IMR-90 (cell line): ENCODE measurements at regions not wholly inside any gene's neighbourhood (a gene's known extent, or its start where the extent isn't known, plus 50 kb on each side); places are given as distances from the start of the nearest gene placed in this dataset.
"Not testable (repeated sequence)": the region's sequence is repeated elsewhere in the genome, so short reads cannot be mapped to it uniquely, and the experiment has no call there.

ENCODE experiments used
- ATAC-seq: fragments of 200-7000 bp; cut with Tn5 transposase; 2 replicates; pipeline ENCODE4 v1.9.1; 2020; ENCODE audit warnings: low read depth, mild to moderate bottlenecking, moderate library complexity
- BruUV-seq: library from RNA; stranded (reverse); fragments of 400-500 nt; replicated peaks from 2 replicates; lab custom pipeline; 2021; lab: Mats Ljungman, UMichigan
- CTCF ChIA-PET: fragments of 300-600 bp; formaldehyde crosslinking; extraction: SDS; loops from one replicate; lab custom pipeline; 2021; ENCODE audit warnings: antibody characterized with exemption; lab: Yijun Ruan, JAX
- POLR2A ChIA-PET: fragments of 300-600 bp; sonication (Branson Sonifier 250); formaldehyde crosslinking; loops from one replicate; lab custom pipeline; 2022; ENCODE audit warnings: antibody characterized with exemption; ENCODE audit not compliant: unreplicated experiment; lab: Charles Lee
- DNase-seq: peaks from one replicate; pipeline ENCODE4 v3.0.0; 2013
- H2AFZ ChIP-seq: replicated peaks from 2 replicates; pipeline ENCODE3; 2013; ENCODE audit warnings: low read length, mild to moderate bottlenecking; ENCODE audit not compliant: poor library complexity
- H2AK5ac ChIP-seq: 2 replicates; pipeline ENCODE4 v1.6.1; 2013; ENCODE audit warnings: low read depth, low read length, inconsistent platforms
- H2AK9ac ChIP-seq: replicated peaks from 2 replicates; pipeline ENCODE3; 2013; ENCODE audit warnings: mild to moderate bottlenecking, low read depth, low read length, moderate library complexity; ENCODE audit not compliant: poor library complexity
- H2BK120ac ChIP-seq: 2 replicates; pipeline ENCODE4 v1.6.1; 2013; ENCODE audit warnings: low read depth, low read length, inconsistent platforms
- H2BK15ac ChIP-seq: 3 replicates; pipeline ENCODE4 v1.6.1; 2013; ENCODE audit warnings: low read depth, low read length, inconsistent platforms
- H2BK20ac ChIP-seq: 2 replicates; pipeline ENCODE4 v1.6.1; 2013; ENCODE audit warnings: low read depth, mild to moderate bottlenecking, inconsistent platforms, low read length, moderate library complexity
- H2BK5ac ChIP-seq: 2 replicates; pipeline ENCODE4 v1.6.1; 2013; ENCODE audit warnings: mild to moderate bottlenecking, low read depth, low read length, inconsistent platforms; ENCODE audit not compliant: poor library complexity, severe bottlenecking
- H3K14ac ChIP-seq: replicated peaks from 2 replicates; pipeline ENCODE4 v1.6.1; 2013; ENCODE audit warnings: low read depth, low read length, inconsistent platforms
- H3K18ac ChIP-seq: 2 replicates; pipeline ENCODE4 v1.6.1; 2013; ENCODE audit warnings: low read depth, low read length, control low read depth
- H3K23ac ChIP-seq: 2 replicates; pipeline ENCODE4 v1.6.1; 2013; ENCODE audit warnings: low read depth, low read length, inconsistent platforms
- H3K27ac ChIP-seq: 2 replicates; pipeline ENCODE4 v1.5.1; 2013; ENCODE audit warnings: mild to moderate bottlenecking, control low read depth, low read length; ENCODE audit not compliant: insufficient read depth
- H3K27me3 ChIP-seq: 2 replicates; pipeline ENCODE4 v1.6.1; 2013; ENCODE audit warnings: low read length; ENCODE audit not compliant: control insufficient read depth, insufficient read depth
- H3K36me3 ChIP-seq: 2 replicates; pipeline ENCODE4 v1.6.1; 2013; ENCODE audit warnings: low read length, mixed read lengths; ENCODE audit not compliant: control insufficient read depth, insufficient read depth
- H3K4ac ChIP-seq: 2 replicates; pipeline ENCODE4 v1.6.1; 2013; ENCODE audit warnings: low read depth, low read length, inconsistent platforms
- H3K4me1 ChIP-seq: 2 replicates; pipeline ENCODE4 v1.6.1; 2013; ENCODE audit warnings: low read length, mixed read lengths; ENCODE audit not compliant: control insufficient read depth, insufficient read depth
- H3K4me2 ChIP-seq: 2 replicates; pipeline ENCODE4 v1.6.1; 2013; ENCODE audit warnings: low read depth, mild to moderate bottlenecking, control low read depth, low read length, moderate library complexity
- H3K4me3 ChIP-seq: 2 replicates; pipeline ENCODE4 v1.5.1; 2013; ENCODE audit warnings: low read depth, mild to moderate bottlenecking, control low read depth, low read length, moderate library complexity; ENCODE audit not compliant: insufficient read depth
- H3K56ac ChIP-seq: 2 replicates; pipeline ENCODE4 v1.6.1; 2013; ENCODE audit warnings: low read length, inconsistent platforms; ENCODE audit not compliant: insufficient read depth; ENCODE audit errors: extremely low read depth
- H3K79me1 ChIP-seq, 2 experiments: 2 replicates each; pipeline ENCODE4 v1.6.1; 2013; ENCODE audit warnings: low read length in 2 of 2, inconsistent platforms in 1 of 2, low read depth in 1 of 2
- H3K9ac ChIP-seq: 2 replicates; pipeline ENCODE4 v1.6.1; 2013; ENCODE audit warnings: low read depth, low read length, control low read depth
- H3K9me1 ChIP-seq: 2 replicates; pipeline ENCODE4 v1.6.1; 2013; ENCODE audit warnings: low read length, inconsistent platforms; ENCODE audit not compliant: insufficient read depth
- H3K9me3 ChIP-seq: 2 replicates; pipeline ENCODE4 v1.6.1; 2013; ENCODE audit warnings: low read length; ENCODE audit not compliant: control insufficient read depth, insufficient read depth
- H4K20me1 ChIP-seq: 2 replicates; pipeline ENCODE4 v1.6.1; 2013; ENCODE audit warnings: low read length, inconsistent platforms; ENCODE audit not compliant: insufficient read depth
- H4K5ac ChIP-seq: 2 replicates; pipeline ENCODE4 v1.6.1; 2013; ENCODE audit warnings: mild to moderate bottlenecking, low read depth, low read length, control low read depth
- H4K8ac ChIP-seq, 2 experiments: 2 replicates each; pipeline ENCODE4 v1.6.1; 2013; ENCODE audit warnings: low read depth in 2 of 2, low read length in 2 of 2, control low read depth in 1 of 2, inconsistent platforms in 1 of 2
- H4K91ac ChIP-seq: 2 replicates; pipeline ENCODE4 v1.6.1; 2013; ENCODE audit warnings: low read depth, low read length, inconsistent platforms; ENCODE audit not compliant: insufficient read depth
- WGBS, 2 experiments: methylation state at CpG; one replicate each; pipeline versions ENCODE4 v1.1.5 to v1.1.7; 2013; ENCODE audit warnings: missing lambda C conversion rate in 2 of 2; ENCODE audit not compliant: insufficient read length in 1 of 2; ENCODE audit errors: extremely low coverage in 2 of 2; 5-methylcytosine and 5-hydroxymethylcytosine counted together
- dilution Hi-C: fragments of 300-500 bp; cut with HindIII; formaldehyde crosslinking; loops from one replicate; pipeline ENCODE4 v1.14.3; 2018; ENCODE audit warnings: low sequenced_read_pairs; ENCODE audit not compliant: unreplicated experiment
- in situ Hi-C: fragments of 300-500 bp; cut with MboI; formaldehyde crosslinking; loops from 3 replicates; pipeline ENCODE4 v1.14.3; 2019; ENCODE audit warnings: low sequenced_read_pairs, inconsistent platforms, mixed read lengths
- intact Hi-C: fragments of 100-400 bp; cut with micrococcal nuclease; formaldehyde crosslinking; loops from 2 replicates; pipeline ENCODE4 v1.10.0; 2022

DNA sequence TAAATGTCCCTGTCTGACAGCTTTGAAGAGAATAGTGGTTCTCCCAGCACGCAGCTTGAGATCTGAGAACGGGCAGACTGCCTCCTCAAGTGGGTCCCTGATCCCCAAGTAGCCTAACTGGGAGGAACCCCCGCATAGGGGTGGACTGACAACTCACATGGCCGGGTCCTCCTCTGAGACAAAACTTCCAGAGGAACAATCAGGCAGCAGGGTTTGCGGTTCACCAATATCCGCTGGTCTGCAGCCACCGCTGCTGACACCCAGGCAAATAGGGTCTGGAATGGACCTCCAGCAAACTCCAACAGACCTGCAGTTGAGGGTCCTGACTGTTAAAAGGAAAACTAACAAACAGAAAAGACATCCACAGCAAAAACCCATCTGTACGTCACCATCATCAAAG, 106.5 kb downstream of the TPBG start:
- ATAC-seq, intact Hi-C loops, dilution Hi-C loops, H3K9me1 ChIP-seq, H2BK20ac ChIP-seq, H2BK5ac ChIP-seq, H3K14ac ChIP-seq, H2AK5ac ChIP-seq, H3K4me2 ChIP-seq, H3K56ac ChIP-seq, H3K9me3 ChIP-seq, in situ Hi-C loops, H3K18ac ChIP-seq, H3K27me3 ChIP-seq, H3K4me1 ChIP-seq, H2AK9ac ChIP-seq, H3K23ac ChIP-seq, DNase-seq, H2AFZ ChIP-seq, POLR2A ChIA-PET, H2BK15ac ChIP-seq, H3K27ac ChIP-seq, H3K9ac ChIP-seq, H4K8ac ChIP-seq, H2BK120ac ChIP-seq, H3K36me3 ChIP-seq, H3K79me1 ChIP-seq, H3K4ac ChIP-seq, H3K4me3 ChIP-seq, H4K20me1 ChIP-seq, H4K5ac ChIP-seq, H4K91ac ChIP-seq, CTCF ChIA-PET, BruUV-seq: not testable (repeated sequence)
- WGBS, 2 experiments = 73% methylated on average over 3 of the region's 8 CpGs; no CpG with 5 or more reads in 1 of the 2 experiments

DNA sequence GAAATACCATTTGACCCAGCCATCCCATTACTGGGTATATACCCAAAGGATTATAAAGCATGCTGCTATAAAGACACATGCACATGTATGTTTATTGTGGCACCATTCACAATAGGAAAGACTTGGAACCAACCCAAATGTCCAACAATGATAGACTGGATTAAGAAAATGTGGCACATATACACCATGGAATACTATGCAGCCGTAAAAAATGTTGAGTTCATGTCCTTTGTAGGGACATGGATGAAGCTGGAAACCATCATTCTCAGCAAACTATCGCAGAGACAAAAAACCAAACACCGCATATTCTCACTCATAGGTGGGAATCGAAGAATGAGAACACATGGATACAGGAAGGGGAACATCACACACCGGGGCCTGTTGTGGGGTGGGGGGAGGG, 111.5 kb downstream of the TPBG start:
- H3K18ac ChIP-seq, POLR2A ChIA-PET, H3K27ac ChIP-seq, H3K4me1 ChIP-seq, H3K9me1 ChIP-seq, H2BK15ac ChIP-seq, H3K23ac ChIP-seq, H2BK20ac ChIP-seq, H3K9ac ChIP-seq, dilution Hi-C loops, H4K5ac ChIP-seq, H2AK9ac ChIP-seq, intact Hi-C loops, H3K36me3 ChIP-seq, H4K20me1 ChIP-seq, H3K9me3 ChIP-seq, BruUV-seq, H3K27me3 ChIP-seq, H3K79me1 ChIP-seq, H4K91ac ChIP-seq, in situ Hi-C loops, H4K8ac ChIP-seq, H3K4me2 ChIP-seq, H2AK5ac ChIP-seq, H3K56ac ChIP-seq, H3K14ac ChIP-seq, H2AFZ ChIP-seq, ATAC-seq, H3K4ac ChIP-seq, H2BK120ac ChIP-seq, CTCF ChIA-PET, DNase-seq, H2BK5ac ChIP-seq, H3K4me3 ChIP-seq: not testable (repeated sequence)
- WGBS, 2 experiments = no CpG with 5 or more reads among the region's 5 CpGs
